GM21619 (cell line): ENCODE measurements at regions not wholly inside any gene's neighbourhood (a gene's known extent, or its start where the extent isn't known, plus 50 kb on each side); places are given as distances from the start of the nearest gene placed in this dataset.
"Not testable (repeated sequence)": the region's sequence is repeated elsewhere in the genome, so short reads cannot be mapped to it uniquely, and the experiment has no call there.

ENCODE experiments used
- ATAC-seq: cut with Tn5 transposase; IDR thresholded peaks from one replicate; pipeline ENCODE4 v1.9.1; 2021; ENCODE audit not compliant: unreplicated experiment

- no peak for ATAC-seq
Measured at GRCh38 chr10:63675171-63675570, 154.0 kb downstream of the REEP3 start.

- ATAC-seq: no peak
Measured at GRCh38 chr10:63677001-63677400, 155.8 kb downstream of the REEP3 start.

GRCh38 chr10:63680545-63680944 lies 159.3 kb downstream of the REEP3 start:
- ATAC-seq: not testable (repeated sequence)

GRCh38 chr10:63681993-63682697 lies 160.9 kb downstream of the REEP3 start:
- ATAC-seq: no peak

- not testable (repeated sequence) for ATAC-seq
Measured at GRCh38 chr10:63682698-63683052, 161.5 kb downstream of the REEP3 start.

- no peak for ATAC-seq
Measured at GRCh38 chr10:63683223-63683622, 162.0 kb downstream of the REEP3 start.

- ATAC-seq: no peak
Measured at GRCh38 chr10:63683686-63684085, 162.5 kb downstream of the REEP3 start.

- no peak for ATAC-seq
Measured at GRCh38 chr10:63684257-63684936, 163.2 kb downstream of the REEP3 start.

GRCh38 chr10:63689768-63690167 lies 168.6 kb downstream of the REEP3 start:
- no peak for ATAC-seq

- no peak for ATAC-seq
Measured at GRCh38 chr10:63692220-63692896, 171.2 kb downstream of the REEP3 start.

- not testable (repeated sequence) for ATAC-seq
Measured at GRCh38 chr10:63693021-63693420, 171.8 kb downstream of the REEP3 start.

GRCh38 chr10:63696205-63696604 lies 175.0 kb downstream of the REEP3 start:
- no peak for ATAC-seq

GRCh38 chr10:63697956-63698786 lies 177.0 kb downstream of the REEP3 start:
- ATAC-seq: no peak

- no peak for ATAC-seq
Measured at GRCh38 chr10:63698787-63699150, 177.6 kb downstream of the REEP3 start.

- no peak for ATAC-seq
Measured at GRCh38 chr10:63699785-63700613, 178.8 kb downstream of the REEP3 start.

GRCh38 chr10:63700631-63701156 lies 179.5 kb downstream of the REEP3 start:
- no peak for ATAC-seq

- no peak for ATAC-seq
Measured at GRCh38 chr10:63702092-63702491, 180.9 kb downstream of the REEP3 start.

GRCh38 chr10:63703113-63703670 lies 182.0 kb downstream of the REEP3 start:
- ATAC-seq: no peak

- no peak for ATAC-seq
Measured at GRCh38 chr10:63703740-63704345, 182.6 kb downstream of the REEP3 start.
